ENCODE measurements at regions not wholly inside any gene's neighbourhood (a gene's known extent, or its start where the extent isn't known, plus 50 kb on each side); places are given as distances from the start of the nearest gene placed in this dataset.

DNA sequence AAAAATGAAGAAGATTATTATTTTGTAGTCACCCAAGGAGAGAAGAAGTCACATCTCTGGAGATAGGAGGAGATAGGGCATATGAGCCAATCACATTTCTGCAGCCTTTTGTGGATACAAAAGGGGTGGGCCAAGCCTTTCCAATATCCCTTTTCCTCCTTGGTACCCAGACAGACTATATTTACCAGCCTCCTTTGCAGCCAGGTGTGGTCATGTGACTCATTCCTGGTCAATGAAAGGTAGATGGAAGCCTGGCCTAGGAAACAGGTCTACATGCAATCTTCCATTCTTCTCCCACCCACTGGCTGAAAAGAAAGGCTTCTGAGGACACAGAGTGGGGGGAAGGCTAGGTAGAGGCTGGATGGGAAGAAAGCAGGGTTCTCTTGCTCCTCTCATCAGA lies 58.1 kb upstream of the ERG start:
- DNase-seq (ENCODE audit: low spot score): no peak

- DNase-seq (ENCODE audit: low spot score): no peak
Observed at GRCh38 chr21:38561205-38561604, 62.9 kb upstream of the ERG start.

- no peak for DNase-seq (ENCODE audit: low spot score)
Observed at GRCh38 chr21:38561613-38562581, 63.6 kb upstream of the ERG start.

GRCh38 chr21:38567335-38567969 lies 69.2 kb upstream of the ERG start:
- DNase-seq (ENCODE audit: low spot score): no peak

- DNase-seq (ENCODE audit: low spot score): no peak
Observed at GRCh38 chr21:38567970-38568360, 69.7 kb upstream of the ERG start.

DNA sequence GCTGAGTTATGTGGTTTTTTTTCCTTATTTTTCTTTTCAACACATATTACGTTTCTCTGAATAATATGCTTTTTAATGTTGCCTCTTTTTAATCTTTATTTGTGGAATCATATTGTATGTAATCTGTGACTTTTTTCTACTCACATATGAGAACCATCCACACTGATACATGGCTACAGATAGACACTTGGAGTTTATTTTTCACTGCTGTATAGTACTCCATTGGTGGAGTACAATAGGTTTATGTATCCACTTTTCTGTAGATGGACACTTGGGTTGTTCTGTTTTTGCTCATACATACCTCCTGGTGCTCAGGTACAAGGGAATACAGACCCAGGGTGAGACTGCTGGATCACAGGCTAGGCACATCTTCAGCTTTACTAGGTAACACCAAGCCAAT lies 71.5 kb upstream of the ERG start:
- no peak for DNase-seq (ENCODE audit: low spot score)

GRCh38 chr21:38570596-38570995 lies 72.3 kb upstream of the ERG start:
- DNase-seq (ENCODE audit: low spot score): no peak

- DNase-seq (ENCODE audit: low spot score): no peak
Observed at GRCh38 chr21:38574895-38575575, 76.8 kb upstream of the ERG start.

- no peak for DNase-seq (ENCODE audit: low spot score)
Observed at GRCh38 chr21:38577887-38578286, 79.6 kb upstream of the ERG start.

DNA sequence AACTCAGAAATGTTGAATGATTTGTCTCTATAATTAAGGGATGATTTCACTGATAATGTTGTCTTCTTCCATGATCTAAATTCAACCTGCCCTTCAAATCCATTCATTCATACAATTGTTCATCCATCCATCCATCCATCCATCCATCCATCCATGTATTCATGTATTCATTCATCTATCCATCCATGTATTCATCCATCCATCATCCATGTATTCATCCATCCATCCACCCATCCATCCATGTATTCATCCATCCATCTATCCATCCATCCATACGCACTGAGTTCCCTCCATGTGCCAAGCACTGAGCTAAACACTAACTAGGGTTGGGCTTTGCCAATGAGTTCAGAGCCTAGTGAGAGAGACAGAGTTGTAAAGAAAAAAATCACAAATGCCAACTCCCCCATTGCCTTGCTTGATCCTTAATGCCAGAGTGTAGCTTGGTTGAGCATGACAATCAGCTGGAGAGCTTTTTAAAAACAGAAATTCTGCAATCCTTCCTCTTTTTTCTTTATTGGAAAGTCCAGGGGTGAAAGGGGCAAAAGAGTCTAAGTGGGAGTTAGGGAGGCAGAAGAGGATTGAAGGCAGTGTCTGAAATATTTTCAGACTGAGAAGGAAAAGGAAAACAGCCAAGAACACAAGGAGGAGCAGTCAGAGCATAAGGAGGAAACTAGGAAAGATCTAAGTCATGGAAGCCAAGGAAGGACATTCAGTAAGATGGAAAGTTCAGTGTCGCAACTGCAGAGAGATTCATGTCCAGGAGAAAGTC lies 92.4 kb upstream of the ERG start:
- DNase-seq (ENCODE audit: low spot score): no peak

DNA sequence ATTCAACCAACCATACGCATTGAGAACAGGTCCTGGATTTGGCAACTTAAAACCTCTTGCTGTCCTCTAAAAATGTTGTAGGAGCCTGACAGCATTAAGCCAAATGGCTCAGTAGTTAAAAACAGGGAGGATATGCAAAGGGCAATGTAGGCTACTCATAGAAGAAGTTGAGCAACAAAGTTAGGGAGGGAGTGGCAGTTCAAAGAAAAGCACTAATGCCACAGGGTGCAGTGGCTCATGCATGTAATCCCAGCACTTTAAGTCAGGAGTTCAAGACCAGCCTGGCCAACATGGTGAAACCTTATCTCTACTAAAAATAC lies 92.9 kb upstream of the ERG start:
- DNase-seq (ENCODE audit: low spot score): no peak

DNA sequence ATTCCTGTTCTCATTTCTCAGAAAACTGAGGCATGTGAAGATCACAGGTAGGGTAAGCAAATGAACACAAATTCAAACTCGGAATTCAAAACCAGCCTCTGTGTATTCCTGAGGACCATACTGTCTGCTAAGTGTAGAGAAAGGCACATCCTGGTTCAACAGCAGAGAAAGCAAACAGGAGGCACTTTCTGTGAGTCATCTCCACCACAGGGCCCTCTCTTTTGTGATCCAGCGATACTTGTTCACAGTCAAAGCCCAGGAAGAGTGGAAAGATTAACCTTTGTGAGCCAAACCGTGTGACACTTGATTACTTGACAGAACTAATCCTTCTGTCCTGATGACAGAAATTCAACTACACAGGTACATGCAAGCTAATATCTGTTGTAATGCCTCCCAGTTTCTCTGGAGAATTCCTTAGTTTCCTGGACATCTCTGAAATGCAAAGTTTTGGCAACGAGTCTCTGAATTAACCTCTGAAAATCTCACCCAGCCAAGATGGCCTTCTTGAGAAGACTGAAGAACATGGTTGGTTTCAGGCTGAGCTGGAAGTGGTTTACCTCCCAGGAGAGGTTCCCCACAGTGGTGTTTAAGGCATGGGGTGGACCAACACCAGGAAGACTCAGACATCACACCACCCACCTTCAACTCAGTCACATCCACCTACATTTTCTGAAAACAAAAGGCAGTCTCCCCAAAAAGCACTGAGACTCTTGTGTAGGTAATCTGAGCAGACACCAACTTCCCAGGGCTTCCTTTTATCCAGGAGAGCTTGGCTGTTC lies 98.2 kb upstream of the ERG start:
- DNase-seq (ENCODE audit: low spot score): no peak

GRCh38 chr21:38597421-38597820 lies 99.1 kb upstream of the ERG start:
- DNase-seq (ENCODE audit: low spot score): no peak

DNA sequence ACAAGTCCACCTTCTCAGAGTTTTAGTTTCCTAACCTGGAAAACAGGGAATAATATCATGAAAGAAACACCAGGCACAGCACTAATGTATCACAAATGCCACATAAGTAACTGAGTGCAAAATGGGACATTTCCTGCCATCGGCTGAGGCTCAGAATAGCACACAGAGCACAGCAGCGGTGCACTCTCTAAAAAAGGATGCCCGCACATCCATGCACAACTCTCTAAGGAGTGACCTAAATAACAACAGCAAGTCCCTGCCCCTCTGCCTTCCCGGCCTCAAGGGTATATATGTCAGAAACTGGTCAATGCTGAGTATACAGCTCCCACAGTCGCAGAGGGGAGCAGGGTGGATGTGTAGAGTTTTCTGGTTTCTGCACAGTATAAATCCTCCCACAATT lies 100.1 kb upstream of the ERG start:
- no peak for DNase-seq (ENCODE audit: low spot score)

DNA sequence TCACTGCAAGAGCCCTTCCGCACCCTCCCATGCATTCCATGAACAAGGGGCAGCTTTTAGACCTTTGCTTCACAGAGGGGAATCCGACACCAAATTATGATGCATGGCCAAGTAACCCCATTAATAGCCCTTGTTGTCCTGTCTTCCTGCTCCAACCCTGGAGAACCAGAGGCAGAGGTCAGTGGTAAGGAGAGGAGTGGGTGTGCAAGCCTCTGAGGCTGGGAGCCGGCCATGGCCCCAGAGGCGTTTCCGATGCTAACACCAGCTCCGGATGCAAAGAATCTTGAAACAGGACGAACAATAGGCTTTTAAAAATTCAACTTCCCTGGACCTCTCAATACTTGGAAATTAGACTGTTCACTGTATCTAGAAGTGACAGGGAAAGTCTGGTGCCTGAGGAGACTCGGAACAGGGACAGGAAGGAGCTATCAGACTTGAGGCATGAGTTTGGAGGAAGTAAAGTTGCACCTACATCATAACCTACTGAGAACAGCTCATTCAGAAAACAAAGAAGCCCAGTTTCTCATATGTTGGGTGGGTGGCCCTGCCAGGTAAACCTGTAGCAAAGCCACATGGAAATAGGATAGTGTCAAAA lies 101.2 kb upstream of the ERG start:
- no peak for DNase-seq (ENCODE audit: low spot score)

DNA sequence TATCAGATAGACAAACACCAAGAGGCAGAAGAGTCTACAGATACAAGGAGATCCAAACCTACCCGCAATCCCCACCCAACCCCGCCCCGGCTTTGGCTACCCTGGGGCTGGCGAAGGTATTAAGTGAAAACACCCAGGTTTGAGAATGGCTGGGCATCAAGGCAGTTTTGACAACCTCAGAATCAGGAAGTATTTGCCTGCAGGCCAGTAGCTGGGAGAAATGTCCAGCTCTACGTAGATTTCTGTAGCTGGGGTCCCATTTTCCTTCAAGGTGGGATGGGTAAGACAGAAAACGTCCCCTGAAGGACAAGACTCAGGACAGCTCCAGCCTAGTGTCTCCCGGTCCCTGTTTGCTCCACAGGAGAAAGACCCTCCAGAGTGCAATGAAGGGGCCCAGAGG lies 101.8 kb upstream of the ERG start:
- DNase-seq (ENCODE audit: low spot score): no peak

GRCh38 chr21:38605236-38605635 lies 107.0 kb upstream of the ERG start:
- no peak for DNase-seq (ENCODE audit: low spot score)

DNA sequence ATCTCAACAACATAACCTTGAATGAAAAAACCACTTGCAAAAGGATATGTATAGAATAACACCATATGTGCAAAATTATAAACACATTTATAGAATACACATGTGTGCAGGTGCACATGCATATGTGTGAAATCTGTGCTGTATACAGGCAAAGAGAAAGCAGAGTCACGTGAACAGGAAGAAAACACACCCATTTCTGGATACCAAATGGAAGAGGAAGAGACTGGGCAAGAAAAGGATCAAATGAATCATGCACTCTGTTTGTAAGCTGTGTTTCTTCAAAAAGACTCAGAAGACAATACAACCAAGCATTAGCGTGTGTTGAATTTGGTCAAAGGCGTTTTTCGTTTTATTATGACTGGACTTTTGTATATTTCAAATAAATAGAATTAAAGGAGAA lies 111.3 kb upstream of the ERG start:
- DNase-seq (ENCODE audit: low spot score): no peak

GRCh38 chr21:38610623-38611251 lies 112.5 kb upstream of the ERG start:
- DNase-seq (ENCODE audit: low spot score): no peak

GRCh38 chr21:38611277-38611676 lies 113.0 kb upstream of the ERG start:
- DNase-seq (ENCODE audit: low spot score): no peak

- no peak for DNase-seq (ENCODE audit: low spot score)
Observed at GRCh38 chr21:38613686-38614085, 115.4 kb upstream of the ERG start.
